ENCODE measurements at regions not wholly inside any gene's neighbourhood (a gene's known extent, or its start where the extent isn't known, plus 50 kb on each side); places are given as distances from the start of the nearest gene placed in this dataset.

DNA sequence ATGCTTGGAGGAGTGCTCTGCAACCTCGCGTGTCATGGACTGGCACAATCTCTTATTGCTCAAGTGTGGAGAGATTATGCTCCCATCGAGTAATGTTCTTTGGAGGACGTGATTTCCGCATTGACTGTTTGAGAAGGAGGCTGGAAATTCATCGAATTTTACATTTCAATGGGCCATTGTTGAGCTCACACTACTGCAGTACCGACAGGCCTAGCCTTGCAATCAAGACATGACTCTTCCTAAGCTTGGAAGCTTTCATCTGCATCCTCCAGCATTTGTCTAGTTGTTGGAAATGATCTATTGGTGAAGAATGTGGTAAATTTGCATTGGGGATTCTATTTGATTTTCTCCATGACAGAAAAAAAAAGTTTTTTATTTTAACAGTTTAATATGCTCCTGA lies 156.8 kb downstream of the FZD1 start:
- H3K27me3 ChIP-seq = no peaks in the 10 kb centered on the region
- intact Hi-C loops (cut with DNase I) = no loop called here
- H3K4me3 ChIP-seq = no peak overlapping the region
- H3K4me1 ChIP-seq = no peaks in the 10 kb centered on the region
- H3K9me3 ChIP-seq = no peaks in the 10 kb centered on the region
- WGBS, 2 donors = 68 to 74% methylated on average over 7 of the region's 7 CpGs
- TF ChIP-seq, protein P1, sequence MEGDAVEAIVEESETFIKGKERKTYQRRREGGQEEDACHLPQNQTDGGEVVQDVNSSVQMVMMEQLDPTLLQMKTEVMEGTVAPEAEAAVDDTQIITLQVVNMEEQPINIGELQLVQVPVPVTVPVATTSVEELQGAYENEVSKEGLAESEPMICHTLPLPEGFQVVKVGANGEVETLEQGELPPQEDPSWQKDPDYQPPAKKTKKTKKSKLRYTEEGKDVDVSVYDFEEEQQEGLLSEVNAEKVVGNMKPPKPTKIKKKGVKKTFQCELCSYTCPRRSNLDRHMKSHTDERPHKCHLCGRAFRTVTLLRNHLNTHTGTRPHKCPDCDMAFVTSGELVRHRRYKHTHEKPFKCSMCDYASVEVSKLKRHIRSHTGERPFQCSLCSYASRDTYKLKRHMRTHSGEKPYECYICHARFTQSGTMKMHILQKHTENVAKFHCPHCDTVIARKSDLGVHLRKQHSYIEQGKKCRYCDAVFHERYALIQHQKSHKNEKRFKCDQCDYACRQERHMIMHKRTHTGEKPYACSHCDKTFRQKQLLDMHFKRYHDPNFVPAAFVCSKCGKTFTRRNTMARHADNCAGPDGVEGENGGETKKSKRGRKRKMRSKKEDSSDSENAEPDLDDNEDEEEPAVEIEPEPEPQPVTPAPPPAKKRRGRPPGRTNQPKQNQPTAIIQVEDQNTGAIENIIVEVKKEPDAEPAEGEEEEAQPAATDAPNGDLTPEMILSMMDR (IDR thresholded peaks at IDR 0.05) = no peak
- no peak for TF ChIP-seq POLR2A (IDR thresholded peaks at IDR 0.05)
- no peak overlapping the region for H3K27ac ChIP-seq
- ATAC-seq (no peak), DNase-seq (no peak)
- no peaks in the 10 kb centered on the region for H3K36me3 ChIP-seq (replicated peaks in 1 of 2; ENCODE audit: insufficient read depth in 1 of 2, low read depth in 2 of 2)

DNA sequence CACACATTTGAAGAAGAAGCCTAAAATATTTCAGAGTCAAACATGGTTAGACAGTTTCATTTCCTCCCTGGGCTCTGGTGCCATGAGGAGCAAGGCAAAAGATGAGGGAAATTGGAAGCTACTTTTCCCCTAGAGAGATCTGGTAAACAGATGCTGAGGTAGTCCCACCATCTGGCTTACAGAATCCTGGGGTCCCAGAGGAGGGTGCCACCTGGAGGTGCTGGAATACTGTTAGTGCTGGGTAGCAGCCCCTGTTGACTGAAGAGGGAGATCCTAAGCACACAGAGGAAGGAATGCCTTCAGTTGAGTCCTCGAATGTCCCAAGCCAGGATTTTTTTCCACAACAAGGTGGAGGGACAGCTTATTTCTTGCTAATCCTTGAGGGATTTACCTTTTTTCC lies 160.1 kb downstream of the FZD1 start:
- TF ChIP-seq, protein P1 (IDR thresholded peaks at IDR 0.05) = peak in 1 of 7 experiments; percentile 8
- TF ChIP-seq POLR2A (IDR thresholded peaks at IDR 0.05) = no peak

DNA sequence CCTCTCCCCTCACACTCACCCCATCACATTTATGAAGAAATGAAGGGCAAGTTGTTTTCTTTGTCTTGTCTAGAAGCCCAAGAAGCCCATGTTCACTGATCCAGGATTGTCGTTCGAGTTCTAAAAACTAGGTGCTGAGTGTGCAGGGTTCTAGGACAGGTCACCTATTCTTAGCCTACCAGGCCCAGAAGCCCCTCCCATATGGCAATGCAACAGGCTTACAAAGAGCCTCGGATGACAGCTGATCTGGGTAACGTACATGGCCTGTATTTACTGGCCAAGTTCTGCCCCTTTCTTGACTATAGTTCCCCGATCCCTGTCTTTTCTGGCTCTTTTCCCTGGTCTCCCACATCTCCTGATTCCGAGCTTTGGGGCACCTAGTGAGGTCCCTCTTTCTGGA lies 160.9 kb downstream of the FZD1 start:
- TF ChIP-seq POLR2A (IDR thresholded peaks at IDR 0.05) = no peak
- TF ChIP-seq, protein P1 (IDR thresholded peaks at IDR 0.05) = no peak
- DNase-seq (no peak), ATAC-seq (no peak)
- H3K4me3 ChIP-seq = no peak overlapping the region
- H3K9me3 ChIP-seq = no peaks in the 10 kb centered on the region
- no peaks in the 10 kb centered on the region for H3K36me3 ChIP-seq (replicated peaks in 1 of 2; ENCODE audit: insufficient read depth in 1 of 2, low read depth in 2 of 2)
- WGBS, 2 donors = 71 to 79% methylated on average over 6 of the region's 6 CpGs
- no peak overlapping the region for H3K27ac ChIP-seq
- no peaks in the 10 kb centered on the region for H3K27me3 ChIP-seq
- no peaks in the 10 kb centered on the region for H3K4me1 ChIP-seq
- intact Hi-C loops (cut with DNase I) = no loop called here

More for the DNA sequence above, 160.1 kb downstream of the FZD1 start:
- Histone ChIP-seq H3K27ac (no peak overlapping the region), H3K9me3 (no peaks in the 10 kb centered on the region), H3K4me3 (no peak overlapping the region), H3K36me3 (replicated peaks in 1 of 2; ENCODE audit: insufficient read depth in 1 of 2, low read depth in 2 of 2) (no peaks in the 10 kb centered on the region), H3K4me1 (no peaks in the 10 kb centered on the region), H3K27me3 (no peaks in the 10 kb centered on the region)
- DNase-seq (no peak), ATAC-seq (no peak)
- intact Hi-C loops (cut with DNase I) = no loop called here
- WGBS, 2 donors = 24 to 54% methylated on average over 1 of the region's 1 CpG

DNA sequence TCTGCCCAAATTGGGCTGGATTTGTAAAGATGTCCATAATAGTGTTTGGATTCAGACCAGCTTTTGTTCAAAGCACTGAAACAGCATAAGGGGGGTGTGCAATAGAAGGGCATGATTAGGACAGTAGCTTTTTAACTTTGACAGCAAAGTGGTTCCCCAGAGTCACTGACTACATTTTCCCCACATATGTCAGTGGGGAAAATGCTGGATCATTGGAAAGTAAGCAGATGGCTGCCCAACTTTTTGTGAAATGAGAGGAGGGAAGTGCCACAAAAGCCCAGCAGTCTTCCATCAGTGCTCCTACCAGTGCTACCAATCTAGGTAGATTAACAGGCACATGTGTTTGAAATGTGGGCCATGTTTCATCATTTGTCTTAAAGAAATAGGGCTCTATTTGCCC lies 162.8 kb downstream of the FZD1 start:
- no peak for DNase-seq
- no peaks in the 10 kb centered on the region for H3K4me1 ChIP-seq
- intact Hi-C loops (cut with DNase I) = no loop called here
- no peak overlapping the region for H3K4me3 ChIP-seq
- no peak for ATAC-seq
- H3K36me3 ChIP-seq (replicated peaks in 1 of 2; ENCODE audit: insufficient read depth in 1 of 2, low read depth in 2 of 2) = no peaks in the 10 kb centered on the region
- no peak overlapping the region for H3K27ac ChIP-seq
- no peaks in the 10 kb centered on the region for H3K27me3 ChIP-seq
- TF ChIP-seq, protein P1 (IDR thresholded peaks at IDR 0.05) = no peak
- no peak for TF ChIP-seq POLR2A (IDR thresholded peaks at IDR 0.05)
- H3K9me3 ChIP-seq = no peaks in the 10 kb centered on the region

DNA sequence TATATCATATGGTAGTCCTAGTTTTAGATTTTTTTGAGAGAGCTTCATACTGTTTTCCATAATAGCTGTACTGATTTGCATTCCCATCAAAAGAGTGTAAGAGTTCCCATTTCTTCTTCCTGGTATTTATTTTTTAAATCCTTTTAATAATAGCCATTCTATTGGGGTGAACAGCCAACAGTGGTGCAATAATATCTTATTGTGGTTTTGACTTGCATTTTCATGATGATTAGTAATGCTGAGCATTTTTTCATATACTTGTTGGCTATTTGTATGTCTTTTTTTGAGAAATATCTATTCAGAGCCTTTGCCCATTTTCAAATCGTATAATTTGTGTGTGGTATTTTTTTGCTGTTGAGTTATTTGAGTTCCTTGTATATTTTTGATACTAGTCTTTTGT lies 167.4 kb downstream of the FZD1 start:
- intact Hi-C loops (cut with DNase I) = no loop called here
- Histone ChIP-seq H3K27me3 (no peaks in the 10 kb centered on the region), H3K9me3 (no peaks in the 10 kb centered on the region), H3K4me3 (no peak overlapping the region), H3K4me1 (no peaks in the 10 kb centered on the region), H3K27ac (no peak overlapping the region), H3K36me3 (replicated peaks in 1 of 2; ENCODE audit: insufficient read depth in 1 of 2, low read depth in 2 of 2) (no peaks in the 10 kb centered on the region)
- TF ChIP-seq POLR2A (IDR thresholded peaks at IDR 0.05) = no peak
- TF ChIP-seq, protein P1 (IDR thresholded peaks at IDR 0.05) = no peak
- DNase-seq (no peak), ATAC-seq (no peak)
- WGBS, 2 donors = 61 to 67% methylated on average over 1 of the region's 1 CpG
